B cell (primary cell): ENCODE measurements at regions not wholly inside any gene's neighbourhood (a gene's known extent, or its start where the extent isn't known, plus 50 kb on each side); places are given as distances from the start of the nearest gene placed in this dataset.

Experiments used
- ATAC-seq: fragments of 200-7000 bp; cut with Tn5 transposase; one replicate; pipeline ENCODE4 v1.10.0; 2021; ENCODE audit warnings: low read depth, mild to moderate bottlenecking, moderate number of reproducible peaks, moderate library complexity
- CTCF ChIA-PET: fragments of 350-600 bp; sonication (Branson Sonifier 250); formaldehyde crosslinking; loops from one replicate; lab custom pipeline; 2021; ENCODE audit warnings: antibody characterized with exemption, inconsistent platforms; lab: Charles Lee
- POLR2A ChIA-PET: fragments of 350-600 bp; sonication (Branson Sonifier 250); formaldehyde crosslinking; loops from one replicate; lab custom pipeline; 2021; ENCODE audit warnings: antibody characterized with exemption; lab: Charles Lee
- DNase-seq: peaks from one replicate; pipeline ENCODE4 v3.0.0; 2013
- H2AFZ ChIP-seq: 2 replicates; pipeline ENCODE4 v1.6.1; 2012; ENCODE audit warnings: mild to moderate bottlenecking, low read depth, low read length; ENCODE audit not compliant: insufficient read depth, poor library complexity, severe bottlenecking
- H3K27ac ChIP-seq, 2 donors: 1 replicate in 1 of 2; 2 replicates in 1 of 2; pipeline ENCODE4 v1.5.1; 2012 to 2013; ENCODE audit warnings: low read length in 2 of 2, mild to moderate bottlenecking in 2 of 2, moderate library complexity in 1 of 2
- H3K27me3 ChIP-seq, 4 experiments: fragments of 200-600 bp in 1 of 4; sonication (generic) in 1 of 4; replicated peaks in 1 of 4; 1 replicate in 2 of 4; 2 replicates in 2 of 4; pipeline versions ENCODE4 v1.6.1 to v1.7.0; 2013 to 2016; ENCODE audit warnings: low read length in 3 of 4, mild to moderate bottlenecking in 2 of 4, mixed read lengths in 1 of 4, moderate library complexity in 1 of 4; ENCODE audit not compliant: insufficient read depth in 4 of 4, control insufficient read depth in 3 of 4; ENCODE audit errors: control extremely low read depth in 1 of 4
- H3K36me3 ChIP-seq, 2 experiments: replicated peaks in 1 of 2; 1 replicate in 1 of 2; 2 replicates in 1 of 2; pipeline versions ENCODE4 v1.6.1 to v1.7.1; 2013; ENCODE audit warnings: low read length in 1 of 2; ENCODE audit not compliant: insufficient read depth in 2 of 2, control insufficient read depth in 1 of 2; ENCODE audit errors: control extremely low read depth in 1 of 2, extremely low read depth in 1 of 2
- H3K4me1 ChIP-seq, 2 donors: fragments of 200-600 bp in 1 of 2; sonication (generic) in 1 of 2; 1 replicate in 1 of 2; 2 replicates in 1 of 2; pipeline versions ENCODE4 v1.5.1 to v1.6.1; 2013 to 2017; ENCODE audit warnings: low read length in 2 of 2; ENCODE audit not compliant: control insufficient read depth in 2 of 2, insufficient read depth in 2 of 2
- H3K4me2 ChIP-seq: replicated peaks from 2 replicates; pipeline ENCODE3; 2012; ENCODE audit warnings: mild to moderate bottlenecking, low read depth, low read length; ENCODE audit not compliant: poor library complexity, severe bottlenecking
- H3K4me3 ChIP-seq, 5 experiments: fragments of 200-600 bp in 1 of 5; sonication (generic) in 1 of 5; 1 replicate in 3 of 5; 2 replicates in 2 of 5; pipeline versions ENCODE4 v1.5.1 to v1.7.0; 2011 to 2016; ENCODE audit warnings: low read length in 4 of 5, mild to moderate bottlenecking in 4 of 5, low read depth in 2 of 5, control low read depth in 1 of 5, moderate library complexity in 1 of 5; ENCODE audit not compliant: insufficient read depth in 1 of 5; ENCODE audit errors: control extremely low read depth in 1 of 5, extremely low read depth in 1 of 5
- H3K79me2 ChIP-seq: fragments of 200-600 bp; sonication (generic); one replicate; pipeline ENCODE4 v1.6.0; 2016; ENCODE audit warnings: low read length; ENCODE audit not compliant: control insufficient read depth, insufficient read depth
- H3K9ac ChIP-seq: fragments of 200-600 bp; sonication (generic); 2 replicates; pipeline ENCODE4 v1.6.1; 2017; ENCODE audit warnings: mild to moderate bottlenecking, low read length, moderate library complexity
- H3K9me3 ChIP-seq, 3 donors: one replicate each; pipeline versions ENCODE4 v1.6.1 to v1.7.1; 2013; ENCODE audit warnings: low read length in 2 of 3; ENCODE audit not compliant: control insufficient read depth in 2 of 3, insufficient read depth in 1 of 3; ENCODE audit errors: control extremely low read depth in 1 of 3
- H4K20me1 ChIP-seq: 2 replicates; pipeline ENCODE4 v1.6.0; 2012; ENCODE audit warnings: mild to moderate bottlenecking, low read length; ENCODE audit not compliant: insufficient read depth, control insufficient read depth, poor library complexity, severe bottlenecking
- H3K27ac Mint-ChIP-seq: one replicate; pipeline ENCODE4 v1.8.0; 2021; ENCODE audit warnings: mixed read lengths
- H3K27me3 Mint-ChIP-seq: one replicate; pipeline ENCODE4 v1.8.0; 2021; ENCODE audit warnings: mixed read lengths
- H3K4me1 Mint-ChIP-seq: one replicate; pipeline ENCODE4 v1.8.0; 2021; ENCODE audit warnings: mixed read lengths
- H3K4me3 Mint-ChIP-seq: one replicate; pipeline ENCODE4 v1.8.0; 2021; ENCODE audit warnings: mixed read lengths
- H3K9me3 Mint-ChIP-seq: one replicate; pipeline ENCODE4 v1.8.0; 2022; ENCODE audit warnings: mixed read lengths; ENCODE audit not compliant: insufficient read depth
- EZH2 ChIP-seq: IDR thresholded peaks from 2 replicates; pipeline ENCODE4 v1.6.1; 2012; ENCODE audit warnings: borderline replicate concordance, low read depth, mild to moderate bottlenecking, moderate library complexity, low read length; ENCODE audit not compliant: insufficient read depth, poor library complexity, severe bottlenecking
- WGBS: methylation state at CpG from one replicate; pipeline ENCODE4 v1.1.5; 2013; ENCODE audit warnings: missing lambda C conversion rate; ENCODE audit not compliant: insufficient coverage; 5-methylcytosine and 5-hydroxymethylcytosine counted together
- intact Hi-C: fragments of 100-400 bp; cut with micrococcal nuclease; formaldehyde crosslinking; loops from one replicate; pipeline ENCODE4 v1.10.0; 2022
- TF ChIP-seq, protein P1 (sequence below): fragments of 200-600 bp; IDR thresholded peaks from one replicate; pipeline ENCODE4 v1.8.0; 2022; ENCODE audit warnings: antibody characterized with exemption, mild to moderate bottlenecking

- Mint-ChIP-seq H3K9me3 (no peaks in the 10 kb centered on the region), H3K4me1 (peaks cover 16% of the 10 kb centered on the region), H3K4me3 (no peak overlapping the region), H3K27me3 (no peaks in the 10 kb centered on the region), H3K27ac (no peak overlapping the region)
- Histone ChIP-seq H3K27me3 (no peaks in the 10 kb centered on the region), H2AFZ (no peak overlapping the region), H3K79me2 (no peaks in the 10 kb centered on the region), H3K27ac (no peak overlapping the region), H3K9me3 (peaks cover 0 to 6% (median 0%) of the 10 kb centered on the region in 3 donors), H3K4me2 (no peak overlapping the region), H3K4me1 (peaks cover 8 to 18% of the 10 kb centered on the region in 2 donors), H4K20me1 (no peaks in the 10 kb centered on the region), H3K9ac (no peak overlapping the region), H3K36me3 (no peaks in the 10 kb centered on the region), H3K4me3 (no peak overlapping the region)
- POLR2A ChIA-PET: no interaction called here
- ATAC-seq (no peak), DNase-seq (no peak)
- TF ChIP-seq, protein P1, sequence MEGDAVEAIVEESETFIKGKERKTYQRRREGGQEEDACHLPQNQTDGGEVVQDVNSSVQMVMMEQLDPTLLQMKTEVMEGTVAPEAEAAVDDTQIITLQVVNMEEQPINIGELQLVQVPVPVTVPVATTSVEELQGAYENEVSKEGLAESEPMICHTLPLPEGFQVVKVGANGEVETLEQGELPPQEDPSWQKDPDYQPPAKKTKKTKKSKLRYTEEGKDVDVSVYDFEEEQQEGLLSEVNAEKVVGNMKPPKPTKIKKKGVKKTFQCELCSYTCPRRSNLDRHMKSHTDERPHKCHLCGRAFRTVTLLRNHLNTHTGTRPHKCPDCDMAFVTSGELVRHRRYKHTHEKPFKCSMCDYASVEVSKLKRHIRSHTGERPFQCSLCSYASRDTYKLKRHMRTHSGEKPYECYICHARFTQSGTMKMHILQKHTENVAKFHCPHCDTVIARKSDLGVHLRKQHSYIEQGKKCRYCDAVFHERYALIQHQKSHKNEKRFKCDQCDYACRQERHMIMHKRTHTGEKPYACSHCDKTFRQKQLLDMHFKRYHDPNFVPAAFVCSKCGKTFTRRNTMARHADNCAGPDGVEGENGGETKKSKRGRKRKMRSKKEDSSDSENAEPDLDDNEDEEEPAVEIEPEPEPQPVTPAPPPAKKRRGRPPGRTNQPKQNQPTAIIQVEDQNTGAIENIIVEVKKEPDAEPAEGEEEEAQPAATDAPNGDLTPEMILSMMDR: no peak
- TF ChIP-seq EZH2: no peak
- intact Hi-C loops: no loop called here
- whole genome bisulfite sequencing: no CpG with 5 or more reads among the region's 3 CpGs
- CTCF ChIA-PET: interaction anchor here (2.2 to 10.2 kb wide), 3 partner anchors 9 to 347 kb away, joined by 12 to 340 read pairs (median 13); no protein-coding TSS in a partner anchor
These were observed 66.5 kb downstream of the GPR6 start for GRCh38 chr6:110044622-110045021.

GRCh38 chr6:110048221-110048875 lies 70.2 kb downstream of the GPR6 start:
- no peaks in the 10 kb centered on the region for H3K79me2 ChIP-seq
- TF ChIP-seq, protein P1: no peak
- CTCF ChIA-PET: interaction anchor here (1.1 to 3.1 kb wide), 3 partner anchors 9 to 342 kb away, joined by 3 to 28 read pairs (median 6); no protein-coding TSS in a partner anchor
- peaks cover 0 to 6% (median 0%) of the 10 kb centered on the region in 3 donors for H3K9me3 ChIP-seq
- ATAC-seq (no peak), DNase-seq (no peak)
- peaks cover 7% of the 10 kb centered on the region for H3K4me1 Mint-ChIP-seq
- H3K4me3 ChIP-seq: no peak overlapping the region
- POLR2A ChIA-PET: no interaction called here
- H3K27ac ChIP-seq: no peak overlapping the region
- H3K27me3 Mint-ChIP-seq: peaks cover 7% of the 10 kb centered on the region
- peaks cover 4 to 9% of the 10 kb centered on the region in 2 donors for H3K4me1 ChIP-seq
- no peak overlapping the region for H3K4me2 ChIP-seq
- H3K36me3 ChIP-seq: no peaks in the 10 kb centered on the region
- no peak overlapping the region for H3K9ac ChIP-seq
- no peak overlapping the region for H3K4me3 Mint-ChIP-seq
- no peak overlapping the region for H2AFZ ChIP-seq
- WGBS: 93% methylated on average over 2 of the region's 4 CpGs
- H3K9me3 Mint-ChIP-seq: no peaks in the 10 kb centered on the region
- no peak overlapping the region for H3K27ac Mint-ChIP-seq
- no peaks in the 10 kb centered on the region for H4K20me1 ChIP-seq
- intact Hi-C loops: no loop called here
- no peaks in the 10 kb centered on the region for H3K27me3 ChIP-seq
